HL-60 (cell line): ENCODE measurements at regions not wholly inside any gene's neighbourhood (a gene's known extent, or its start where the extent isn't known, plus 50 kb on each side); places are given as distances from the start of the nearest gene placed in this dataset.
"Not testable (repeated sequence)": the region's sequence is repeated elsewhere in the genome, so short reads cannot be mapped to it uniquely, and the experiment has no call there.

Source experiments
- DNase-seq, 2 experiments: peaks; one replicate each; pipeline ENCODE4 v3.0.0-alpha.2; 2010 to 2020; ENCODE audit warnings: low read depth in 1 of 2, low spot score in 1 of 2
- H3K27ac ChIP-seq: fragments of 250-450 bp; sonication (Bioruptor Pico); replicated peaks from 2 replicates; pipeline ENCODE4 v1.5.1; 2020; ENCODE audit warnings: mild to moderate bottlenecking, moderate library complexity
- H3K27me3 ChIP-seq: fragments of 250-450 bp; sonication (Bioruptor Pico); 2 replicates; pipeline ENCODE4 v1.5.1; 2021; ENCODE audit warnings: mild to moderate bottlenecking, moderate library complexity; ENCODE audit not compliant: insufficient read depth, poor library complexity, severe bottlenecking
- H3K4me3 ChIP-seq: replicated peaks from 2 replicates; pipeline ENCODE4 v1.5.1; 2011; ENCODE audit warnings: mild to moderate bottlenecking, control low read depth, low read length; ENCODE audit not compliant: insufficient read depth
- CTCF ChIP-seq: IDR thresholded peaks from one replicate; pipeline ENCODE4 v1.5.1; 2011; ENCODE audit warnings: low read length, control low read depth, inconsistent platforms; ENCODE audit not compliant: insufficient read depth
- GABPA ChIP-seq: IDR thresholded peaks from 2 replicates; pipeline ENCODE4 v1.6.1; 2012; ENCODE audit warnings: low read depth
- POLR2AphosphoS5 ChIP-seq: IDR thresholded peaks from 2 replicates; pipeline ENCODE4 v1.6.1; 2012; ENCODE audit warnings: low read depth
- REST ChIP-seq: IDR thresholded peaks from 2 replicates; pipeline ENCODE4 v1.6.1; 2012; ENCODE audit warnings: low read depth; ENCODE audit not compliant: insufficient replicate concordance
- SPI1 ChIP-seq: IDR thresholded peaks from 2 replicates; pipeline ENCODE4 v1.6.1; 2012; ENCODE audit warnings: low read depth, mild to moderate bottlenecking, borderline replicate concordance

- Histone ChIP-seq H3K27ac (no peak overlapping the region), H3K4me3 (no peak overlapping the region), H3K27me3 (no peaks in the 10 kb centered on the region)
- peak; percentile 13 to 36 for DNase-seq
- no peak for TF ChIP-seq REST
- TF ChIP-seq CTCF, result no peak
- no peak for TF ChIP-seq POLR2AphosphoS5
- TF ChIP-seq SPI1, result peak; percentile 91
- TF ChIP-seq GABPA, result no peak
Measured at GRCh38 chr4:34492414-34492813, 1751.9 kb downstream of the ARAP2 start.

GRCh38 chr4:34502086-34502485, 1742.2 kb downstream of the ARAP2 start:
- no peak for DNase-seq

GRCh38 chr4:34504731-34505130, 1739.6 kb downstream of the ARAP2 start:
- not testable (repeated sequence) for H3K4me3 ChIP-seq, H3K27ac ChIP-seq, H3K27me3 ChIP-seq, DNase-seq

More at GRCh38 chr4:34502086-34502485, 1742.2 kb downstream of the ARAP2 start:
- no peaks in the 10 kb centered on the region for H3K27me3 ChIP-seq
- H3K27ac ChIP-seq, result no peak overlapping the region
- no peak overlapping the region for H3K4me3 ChIP-seq
- no peak for TF ChIP-seq SPI1

- H3K27ac ChIP-seq, H3K4me3 ChIP-seq, H3K27me3 ChIP-seq, DNase-seq: not testable (repeated sequence)
Measured at GRCh38 chr4:34506511-34507092, 1737.7 kb downstream of the ARAP2 start.

GRCh38 chr4:34512616-34513015, 1731.7 kb downstream of the ARAP2 start:
- Histone ChIP-seq H3K4me3 (no peak overlapping the region), H3K27me3 (no peaks in the 10 kb centered on the region), H3K27ac (no peak overlapping the region)
- no peak for DNase-seq
- TF ChIP-seq POLR2AphosphoS5, result no peak
- no peak for TF ChIP-seq SPI1
- TF ChIP-seq REST, result no peak
- TF ChIP-seq CTCF, result no peak
- no peak for TF ChIP-seq GABPA
